ENCODE measurements at regions not wholly inside any gene's neighbourhood (a gene's known extent, or its start where the extent isn't known, plus 50 kb on each side); places are given as distances from the start of the nearest gene placed in this dataset.

DNA sequence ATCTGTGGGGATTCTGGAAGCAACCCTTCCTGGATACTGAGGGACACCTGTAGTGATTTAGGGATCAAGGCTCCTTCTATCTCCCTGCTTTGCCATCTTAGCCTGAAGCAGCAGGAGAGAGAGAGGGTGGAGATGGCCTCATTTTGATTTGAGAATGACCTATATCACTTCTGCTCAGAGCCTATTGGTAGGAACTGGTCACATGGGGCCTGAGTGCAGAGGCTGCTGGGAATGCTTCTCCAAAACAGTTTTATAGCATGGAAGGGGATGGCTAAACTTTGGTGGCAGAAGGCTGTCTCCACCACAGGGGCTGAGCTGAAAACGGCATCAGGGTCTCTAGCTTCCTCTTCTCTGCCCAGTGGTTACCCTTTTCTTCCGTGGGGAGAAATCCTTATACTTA is 105.8 kb downstream of the TBX19 start:
- no peak for DNase-seq

- DNase-seq: no peak
Observed at GRCh38 chr1:168381850-168382249, 101.2 kb downstream of the TBX19 start.

DNA sequence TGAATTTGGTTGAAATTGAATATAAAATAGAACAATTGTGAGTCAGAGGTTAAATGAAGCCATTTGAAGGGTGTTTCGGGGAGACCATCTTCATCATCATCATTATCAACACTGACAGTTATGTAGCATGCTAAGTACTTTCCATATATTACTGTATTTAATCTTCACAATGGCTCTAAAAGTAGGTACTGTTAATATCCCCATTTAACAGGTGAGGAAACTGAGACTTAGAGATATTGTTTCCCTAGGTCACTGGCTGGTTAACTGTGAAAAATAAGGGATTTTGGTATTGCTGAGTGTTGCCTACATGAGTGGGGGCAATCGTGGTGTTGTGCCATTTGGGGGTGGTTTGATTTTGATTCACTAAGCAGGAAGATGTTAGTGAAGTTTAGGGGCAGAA is 100.3 kb downstream of the TBX19 start:
- DNase-seq: no peak

DNA sequence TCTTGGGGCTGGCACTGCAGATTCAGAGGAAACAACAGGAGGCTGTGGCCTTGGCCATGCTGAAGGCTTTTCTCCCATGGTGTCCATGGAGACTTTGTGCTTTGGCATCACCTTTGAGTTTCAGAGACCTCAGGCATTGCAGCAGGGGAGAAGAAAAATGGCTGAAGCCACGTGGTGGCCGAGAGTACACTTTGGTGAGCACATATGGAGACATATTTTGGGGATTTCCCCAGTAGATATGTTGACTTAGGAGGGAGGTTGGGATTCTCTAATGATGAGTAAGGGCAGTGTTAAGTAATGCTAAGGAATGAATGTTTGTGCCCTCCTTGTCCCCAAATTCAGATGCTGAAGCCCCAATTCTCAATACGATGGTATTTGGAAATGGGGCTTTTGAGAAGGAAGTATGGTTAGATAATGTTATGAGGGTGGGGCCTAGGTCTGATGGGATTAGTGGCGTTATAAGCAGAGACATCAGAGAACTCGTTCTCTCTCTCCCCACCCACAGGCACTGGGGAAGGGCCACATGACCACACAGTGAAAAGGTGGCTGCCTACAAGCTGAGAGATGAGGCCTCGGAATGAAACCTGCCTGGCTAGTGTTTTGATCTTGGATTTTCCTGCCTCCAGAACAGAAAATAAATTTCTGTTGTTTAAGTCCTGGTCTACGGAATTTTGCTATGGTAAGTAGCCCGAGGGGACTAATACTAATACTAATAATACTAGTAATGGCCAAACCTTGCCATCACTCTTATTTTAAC is 98.6 kb downstream of the TBX19 start:
- DNase-seq: no peak

GRCh38 chr1:168375566-168376300 is 95.1 kb downstream of the TBX19 start:
- no peak for DNase-seq

- DNase-seq: no peak
Observed at GRCh38 chr1:168374566-168374965, 93.9 kb downstream of the TBX19 start.

- DNase-seq: no peak
Observed at GRCh38 chr1:168373869-168374268, 93.2 kb downstream of the TBX19 start.

DNA sequence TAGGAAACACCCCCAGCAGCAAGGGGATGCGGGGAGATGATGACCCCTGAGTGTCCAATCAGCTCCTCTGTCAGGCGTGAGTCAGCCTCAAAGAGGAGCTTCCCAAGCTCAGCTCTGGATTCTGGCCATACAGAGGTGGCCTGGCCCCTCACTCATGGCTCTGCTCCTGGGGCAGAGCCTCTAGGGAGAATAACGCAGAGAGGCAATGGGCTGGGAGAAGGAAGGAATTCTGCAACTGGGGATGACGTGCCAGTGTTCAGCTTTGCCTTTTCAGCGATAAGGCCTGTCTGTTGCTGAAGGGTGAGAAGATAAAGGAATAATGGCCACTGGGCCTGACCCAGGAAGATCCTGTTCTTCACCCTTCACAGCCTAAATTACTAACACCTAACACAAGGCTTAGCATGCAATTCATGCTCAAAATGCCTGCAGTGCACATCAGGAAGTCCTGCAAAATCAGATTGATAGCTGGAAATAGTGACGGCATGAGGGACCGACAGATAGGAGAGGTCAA is 92.2 kb downstream of the TBX19 start:
- DNase-seq: no peak

- no peak for DNase-seq
Observed at GRCh38 chr1:168372307-168372706, 91.6 kb downstream of the TBX19 start.

DNA sequence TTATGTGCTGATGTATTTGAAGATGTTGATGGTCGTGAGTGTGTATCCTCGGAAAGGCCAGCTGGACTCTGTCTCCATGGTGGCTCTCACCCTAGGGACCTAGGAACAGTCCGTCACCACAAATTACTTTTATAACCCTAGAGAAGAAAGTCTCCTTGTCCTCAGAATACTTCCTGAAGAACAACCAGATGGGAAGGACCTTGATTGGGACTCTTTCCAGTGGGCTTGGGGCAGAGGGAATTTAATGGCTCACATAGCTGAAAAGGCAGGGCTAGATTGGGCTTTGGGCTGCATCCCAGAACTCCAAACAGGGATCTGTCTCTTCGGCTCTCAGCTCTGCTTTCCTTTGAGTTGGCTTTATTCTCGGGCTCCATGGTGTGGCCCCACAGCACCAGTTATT is 90.8 kb downstream of the TBX19 start:
- DNase-seq: no peak

DNA sequence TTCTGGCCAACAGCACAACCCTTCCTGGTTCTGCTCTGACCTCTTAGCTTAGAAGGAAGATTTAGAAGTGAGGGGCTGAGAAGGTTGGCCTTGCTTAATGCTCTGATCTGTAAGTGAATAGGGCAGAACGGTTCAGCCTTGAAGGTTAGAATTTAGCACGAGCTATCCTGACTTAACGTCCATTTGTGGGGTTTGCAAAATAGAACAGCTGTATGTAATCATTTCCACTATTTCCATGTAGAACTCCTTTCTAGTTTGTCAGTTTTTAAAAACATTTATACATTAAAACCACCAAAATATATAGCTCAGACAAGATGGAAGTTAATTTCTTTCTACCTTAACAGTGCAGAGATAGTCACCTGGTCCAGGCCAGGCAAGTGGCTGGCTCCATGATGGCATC is 89.9 kb downstream of the TBX19 start:
- DNase-seq: no peak

GRCh38 chr1:168369655-168370054 is 89.0 kb downstream of the TBX19 start:
- DNase-seq: no peak

DNA sequence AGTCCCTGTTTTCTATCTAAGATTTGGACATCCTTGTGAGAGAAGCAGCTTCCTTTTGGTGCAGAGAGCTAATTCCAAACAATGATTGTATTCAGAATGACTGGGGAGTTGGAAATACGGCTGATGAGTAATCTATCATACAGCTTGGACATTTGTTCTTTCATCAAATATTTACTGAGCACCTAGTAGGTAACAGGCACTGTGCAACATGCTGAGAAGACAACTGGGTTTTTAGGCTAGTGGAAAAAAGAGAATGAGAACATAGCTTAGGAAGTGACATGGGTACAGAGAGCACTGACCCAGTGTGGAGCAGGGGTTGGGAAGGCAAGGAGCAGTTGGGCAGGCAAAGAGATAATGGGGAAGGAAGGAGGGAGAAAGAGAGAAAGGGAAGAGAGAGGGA is 87.5 kb downstream of the TBX19 start:
- DNase-seq: no peak

- no peak for DNase-seq
Observed at GRCh38 chr1:168365719-168366479, 85.2 kb downstream of the TBX19 start.

All from stimulated activated CD4-positive, alpha-beta T cell treated with anti-CD3 and anti-CD28 coated beads, Interleukin-12 subunit alpha, Interleukin-12 subunit beta, amount 100 ng/mL, for 4 hours (primary cell).